ENCODE measurements at regions not wholly inside any gene's neighbourhood (a gene's known extent, or its start where the extent isn't known, plus 50 kb on each side); places are given as distances from the start of the nearest gene placed in this dataset.

DNA sequence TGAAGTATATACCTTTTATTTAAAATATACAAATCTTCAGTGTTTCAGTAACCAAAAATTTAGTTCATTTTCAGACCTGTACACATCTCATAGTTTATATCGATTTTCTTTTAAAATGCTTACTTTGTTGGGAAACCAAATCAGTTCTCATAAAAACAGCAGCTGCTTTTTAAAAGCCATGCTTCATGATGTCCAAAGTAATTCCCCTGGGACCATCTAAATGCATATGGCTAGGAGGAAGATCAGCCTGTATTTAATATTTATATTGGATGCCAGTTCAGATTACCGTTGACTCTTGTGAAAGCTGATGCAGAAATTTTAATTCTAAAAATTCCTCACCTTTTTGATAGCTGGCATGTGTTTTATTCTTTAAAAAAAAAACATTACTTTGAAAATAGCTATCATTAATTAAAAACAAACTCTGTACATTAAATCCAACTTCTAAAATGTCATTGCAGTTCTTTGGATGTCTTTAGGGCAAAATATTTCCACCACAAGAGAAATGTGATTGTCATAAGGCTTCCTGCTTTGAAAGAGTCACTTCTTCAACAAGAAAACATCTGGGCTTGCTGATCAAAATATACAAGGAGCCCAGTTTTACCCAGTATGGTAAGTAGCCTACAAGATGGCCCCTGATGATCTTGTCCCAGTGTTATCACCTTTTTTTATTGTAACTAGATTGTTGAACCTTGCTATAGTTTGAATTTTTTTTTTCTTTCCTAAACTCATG, 1242.9 kb upstream of the CDH6 start:
- Histone ChIP-seq H3K9ac (ENCODE audit: low read length) (no peak overlapping the region), H3K79me2 (ENCODE audit: low read length) (no peaks in the 10 kb centered on the region), H4K20me1 (ENCODE audit: insufficient read depth, low read depth, low read length) (no peaks in the 10 kb centered on the region), H3K4me2 (ENCODE audit: low read depth, low read length, poor library complexity, severe bottlenecking) (no peak overlapping the region), H3K27me3 (ENCODE audit: low read length) (no peaks in the 10 kb centered on the region), H3K4me1 (ENCODE audit: low read length) (no peaks in the 10 kb centered on the region), H3K9me2 (replicated peaks; ENCODE audit: insufficient read depth, low read length) (no peaks in the 10 kb centered on the region), H3K36me3 (ENCODE audit: insufficient read depth, low read length) (no peaks in the 10 kb centered on the region), H3K4me3 (ENCODE audit: low read length) (no peak overlapping the region), H3K9me3 (ENCODE audit: low read length) (peaks cover 15% of the 10 kb centered on the region), H2AFZ (ENCODE audit: low read length) (no peak overlapping the region), H3K27ac (ENCODE audit: low read length) (no peak overlapping the region)
- no peak for DNase-seq

DNA sequence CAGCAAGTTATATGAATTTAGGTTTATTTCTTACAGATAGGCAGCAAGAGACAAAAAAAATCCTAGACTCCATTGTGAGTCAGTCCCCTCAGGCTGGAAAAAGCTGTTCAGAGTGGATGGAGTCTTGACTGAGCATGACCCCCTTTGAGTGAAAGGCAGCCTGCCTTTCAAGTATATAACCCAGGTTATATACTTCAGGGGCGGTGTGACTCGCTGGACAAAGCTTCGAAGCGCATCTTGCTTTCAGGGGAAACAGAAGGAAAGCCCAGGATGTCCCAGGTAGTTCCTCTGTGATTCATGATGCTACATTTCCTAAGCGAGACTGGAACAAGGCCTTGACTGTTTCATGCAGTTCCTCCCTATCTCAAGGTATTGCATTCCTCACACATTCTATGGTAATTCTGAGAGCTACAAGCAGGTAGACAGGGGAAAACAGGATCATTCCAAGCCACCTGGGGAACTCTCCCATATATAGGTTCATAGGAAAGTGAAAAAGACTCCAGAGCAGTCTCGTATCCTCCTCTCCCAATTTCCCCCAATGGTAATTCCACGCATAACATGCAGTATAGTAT, 1244.1 kb upstream of the CDH6 start:
- DNase-seq = no peak
- no peaks in the 10 kb centered on the region for H3K79me2 ChIP-seq (ENCODE audit: low read length)

DNA sequence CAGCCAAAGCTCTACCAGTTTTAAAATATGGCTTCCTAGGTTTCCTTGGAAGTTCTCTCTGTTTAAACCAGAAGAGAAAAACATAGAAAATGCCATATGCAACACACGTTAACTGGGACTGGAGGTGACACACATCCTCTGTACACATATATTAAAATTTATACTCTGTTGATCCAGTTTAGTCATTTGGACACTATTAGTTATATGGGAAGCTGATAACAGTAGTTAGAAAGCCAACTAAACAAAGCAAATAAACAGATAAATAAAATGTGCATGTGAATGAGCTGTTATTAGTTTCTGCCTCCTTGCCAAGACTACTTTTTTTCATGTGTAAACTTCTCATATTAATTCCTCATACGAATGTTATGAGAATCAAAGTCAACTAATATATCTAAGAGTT, 1249.2 kb upstream of the CDH6 start:
- Histone ChIP-seq H3K9me2 (replicated peaks; ENCODE audit: insufficient read depth, low read length) (no peaks in the 10 kb centered on the region), H2AFZ (ENCODE audit: low read length) (no peak overlapping the region), H3K4me2 (ENCODE audit: low read depth, low read length, poor library complexity, severe bottlenecking) (no peak overlapping the region), H3K9me3 (ENCODE audit: low read length) (peaks cover 12% of the 10 kb centered on the region), H3K9ac (ENCODE audit: low read length) (no peak overlapping the region), H4K20me1 (ENCODE audit: insufficient read depth, low read depth, low read length) (no peaks in the 10 kb centered on the region), H3K4me3 (ENCODE audit: low read length) (no peak overlapping the region), H3K36me3 (ENCODE audit: insufficient read depth, low read length) (no peaks in the 10 kb centered on the region), H3K79me2 (ENCODE audit: low read length) (no peaks in the 10 kb centered on the region), H3K27ac (ENCODE audit: low read length) (no peak overlapping the region), H3K27me3 (ENCODE audit: low read length) (no peaks in the 10 kb centered on the region), H3K4me1 (ENCODE audit: low read length) (no peaks in the 10 kb centered on the region)
- no peak for DNase-seq

More for the DNA sequence above, 1244.1 kb upstream of the CDH6 start:
- H3K36me3 ChIP-seq (ENCODE audit: insufficient read depth, low read length) = no peaks in the 10 kb centered on the region
- no peak overlapping the region for H3K9ac ChIP-seq (ENCODE audit: low read length)
- H3K27ac ChIP-seq (ENCODE audit: low read length) = no peak overlapping the region
- H4K20me1 ChIP-seq (ENCODE audit: insufficient read depth, low read depth, low read length) = no peaks in the 10 kb centered on the region
- no peak overlapping the region for H3K4me2 ChIP-seq (ENCODE audit: low read depth, low read length, poor library complexity, severe bottlenecking)
- no peak overlapping the region for H2AFZ ChIP-seq (ENCODE audit: low read length)
- no peaks in the 10 kb centered on the region for H3K27me3 ChIP-seq (ENCODE audit: low read length)
- H3K4me3 ChIP-seq (ENCODE audit: low read length) = no peak overlapping the region
- H3K4me1 ChIP-seq (ENCODE audit: low read length) = no peaks in the 10 kb centered on the region
- peaks cover 13% of the 10 kb centered on the region for H3K9me3 ChIP-seq (ENCODE audit: low read length)
- H3K9me2 ChIP-seq (replicated peaks; ENCODE audit: insufficient read depth, low read length) = no peaks in the 10 kb centered on the region

DNA sequence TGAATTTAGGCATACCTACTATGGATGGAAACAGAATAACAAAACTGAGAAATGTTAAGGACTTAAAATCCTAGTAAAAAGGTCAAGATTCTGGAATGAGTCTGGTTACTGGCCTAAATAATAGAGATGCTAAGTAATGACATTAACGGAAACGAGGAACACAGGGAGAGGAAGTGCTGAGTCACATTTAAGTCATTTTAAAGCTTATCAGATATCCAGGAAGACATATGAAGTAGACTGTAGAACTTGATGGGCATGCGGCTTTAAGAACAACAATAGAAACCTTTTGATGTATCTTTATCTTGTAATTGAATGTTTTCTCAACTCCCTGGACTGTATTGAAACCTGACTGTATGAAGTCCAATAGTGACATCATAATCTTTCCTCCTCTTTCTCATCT, 1251.4 kb upstream of the CDH6 start:
- Histone ChIP-seq H3K9me3 (ENCODE audit: low read length) (peaks cover 12% of the 10 kb centered on the region), H3K9me2 (replicated peaks; ENCODE audit: insufficient read depth, low read length) (no peaks in the 10 kb centered on the region), H2AFZ (ENCODE audit: low read length) (no peak overlapping the region), H3K27me3 (ENCODE audit: low read length) (no peaks in the 10 kb centered on the region), H3K36me3 (ENCODE audit: insufficient read depth, low read length) (no peaks in the 10 kb centered on the region), H3K27ac (ENCODE audit: low read length) (no peak overlapping the region), H3K4me2 (ENCODE audit: low read depth, low read length, poor library complexity, severe bottlenecking) (no peak overlapping the region), H3K4me3 (ENCODE audit: low read length) (no peak overlapping the region), H3K9ac (ENCODE audit: low read length) (no peak overlapping the region), H3K79me2 (ENCODE audit: low read length) (no peaks in the 10 kb centered on the region), H4K20me1 (ENCODE audit: insufficient read depth, low read depth, low read length) (no peaks in the 10 kb centered on the region), H3K4me1 (ENCODE audit: low read length) (no peaks in the 10 kb centered on the region)
- no peak for DNase-seq

DNA sequence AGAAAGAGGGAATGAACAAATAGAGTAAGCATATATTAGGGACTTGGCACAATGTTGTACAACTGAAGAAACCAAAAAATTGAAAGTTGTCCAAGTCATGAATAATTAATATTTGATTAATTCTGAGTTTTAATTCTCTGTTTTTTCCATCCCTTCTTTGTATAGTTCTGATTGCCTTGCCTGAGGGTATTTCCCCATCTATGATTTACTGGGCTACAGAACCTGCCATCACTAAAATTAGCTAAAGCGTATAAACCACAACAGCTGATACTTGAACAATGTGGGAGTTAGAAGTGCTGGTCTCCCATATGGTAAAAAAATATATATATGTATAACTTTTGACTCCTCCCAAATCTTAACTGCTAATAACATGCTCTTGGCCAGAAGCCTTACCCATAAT, 1253.5 kb upstream of the CDH6 start:
- Histone ChIP-seq H3K27ac (ENCODE audit: low read length) (no peak overlapping the region), H3K4me3 (ENCODE audit: low read length) (no peak overlapping the region), H3K9me3 (ENCODE audit: low read length) (peaks cover 13% of the 10 kb centered on the region), H3K9ac (ENCODE audit: low read length) (no peak overlapping the region), H3K4me1 (ENCODE audit: low read length) (no peaks in the 10 kb centered on the region), H3K27me3 (ENCODE audit: low read length) (no peaks in the 10 kb centered on the region), H4K20me1 (ENCODE audit: insufficient read depth, low read depth, low read length) (no peaks in the 10 kb centered on the region), H2AFZ (ENCODE audit: low read length) (no peak overlapping the region), H3K79me2 (ENCODE audit: low read length) (no peaks in the 10 kb centered on the region), H3K9me2 (replicated peaks; ENCODE audit: insufficient read depth, low read length) (no peaks in the 10 kb centered on the region), H3K4me2 (ENCODE audit: low read depth, low read length, poor library complexity, severe bottlenecking) (no peak overlapping the region), H3K36me3 (ENCODE audit: insufficient read depth, low read length) (no peaks in the 10 kb centered on the region)
- DNase-seq = no peak

DNA sequence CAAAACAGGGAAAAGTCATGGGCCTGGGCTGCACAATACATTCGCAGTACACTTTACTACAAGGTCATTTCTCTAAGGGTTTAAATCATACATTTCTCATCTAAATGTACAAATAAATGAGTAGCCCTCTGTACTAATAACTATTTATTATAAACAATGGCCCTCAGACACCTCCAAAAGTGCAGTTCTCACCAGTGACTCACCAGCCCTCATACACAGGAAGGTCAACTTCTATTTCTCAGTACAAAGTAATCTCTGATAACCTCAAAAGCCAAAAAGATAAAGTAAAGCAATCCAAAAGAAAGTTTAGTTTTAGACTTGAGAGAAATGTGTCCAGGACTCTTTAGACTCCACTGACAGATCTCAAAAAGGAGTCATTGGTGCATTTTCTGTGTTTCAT, 1258.1 kb upstream of the CDH6 start:
- Histone ChIP-seq H3K9me3 (ENCODE audit: low read length) (0 out of 2 replicates have a peak, but pooled peaks cover 8% of the 10 kb centered on the region), H3K4me2 (ENCODE audit: low read depth, low read length, poor library complexity, severe bottlenecking) (no peak overlapping the region), H3K9me2 (replicated peaks; ENCODE audit: insufficient read depth, low read length) (no peaks in the 10 kb centered on the region), H2AFZ (ENCODE audit: low read length) (no peak overlapping the region), H3K9ac (ENCODE audit: low read length) (no peak overlapping the region), H3K27ac (ENCODE audit: low read length) (no peak overlapping the region), H4K20me1 (ENCODE audit: insufficient read depth, low read depth, low read length) (no peaks in the 10 kb centered on the region), H3K4me1 (ENCODE audit: low read length) (no peaks in the 10 kb centered on the region), H3K79me2 (ENCODE audit: low read length) (no peaks in the 10 kb centered on the region), H3K27me3 (ENCODE audit: low read length) (no peaks in the 10 kb centered on the region), H3K4me3 (ENCODE audit: low read length) (no peak overlapping the region), H3K36me3 (ENCODE audit: insufficient read depth, low read length) (no peaks in the 10 kb centered on the region)
- no peak for DNase-seq

DNA sequence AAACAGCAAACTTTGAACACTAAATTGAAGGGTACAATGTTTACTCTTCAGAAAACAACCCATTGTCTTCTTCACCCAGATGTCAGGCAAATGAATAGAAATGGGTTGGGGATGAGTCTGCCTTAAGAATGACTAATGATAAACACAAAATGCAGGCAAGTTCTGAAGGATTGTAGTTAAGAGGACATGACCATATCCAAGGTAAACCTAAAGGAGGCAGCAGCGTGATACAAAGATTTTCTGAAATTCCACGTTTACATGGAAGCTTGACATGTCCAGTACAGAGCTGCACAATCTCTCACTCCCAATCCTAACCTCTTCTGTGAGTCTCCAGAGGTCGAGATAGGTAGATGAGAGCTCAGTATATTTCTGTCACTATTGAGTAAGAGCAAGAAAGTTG, 1263.2 kb upstream of the CDH6 start:
- no peaks in the 10 kb centered on the region for H3K4me1 ChIP-seq (ENCODE audit: low read length)
- H3K27ac ChIP-seq (ENCODE audit: low read length) = no peak overlapping the region
- H3K36me3 ChIP-seq (ENCODE audit: insufficient read depth, low read length) = no peaks in the 10 kb centered on the region
- H3K79me2 ChIP-seq (ENCODE audit: low read length) = no peaks in the 10 kb centered on the region
- no peaks in the 10 kb centered on the region for H4K20me1 ChIP-seq (ENCODE audit: insufficient read depth, low read depth, low read length)
- H2AFZ ChIP-seq (ENCODE audit: low read length) = no peak overlapping the region
- H3K9ac ChIP-seq (ENCODE audit: low read length) = no peak overlapping the region
- H3K4me2 ChIP-seq (ENCODE audit: low read depth, low read length, poor library complexity, severe bottlenecking) = no peak overlapping the region
- no peak for DNase-seq
- H3K27me3 ChIP-seq (ENCODE audit: low read length) = no peaks in the 10 kb centered on the region
- H3K9me3 ChIP-seq (ENCODE audit: low read length) = peaks cover 16% of the 10 kb centered on the region; the same call in 1 of the 2 replicates
- H3K4me3 ChIP-seq (ENCODE audit: low read length) = no peak overlapping the region
- H3K9me2 ChIP-seq (replicated peaks; ENCODE audit: insufficient read depth, low read length) = no peaks in the 10 kb centered on the region

DNA sequence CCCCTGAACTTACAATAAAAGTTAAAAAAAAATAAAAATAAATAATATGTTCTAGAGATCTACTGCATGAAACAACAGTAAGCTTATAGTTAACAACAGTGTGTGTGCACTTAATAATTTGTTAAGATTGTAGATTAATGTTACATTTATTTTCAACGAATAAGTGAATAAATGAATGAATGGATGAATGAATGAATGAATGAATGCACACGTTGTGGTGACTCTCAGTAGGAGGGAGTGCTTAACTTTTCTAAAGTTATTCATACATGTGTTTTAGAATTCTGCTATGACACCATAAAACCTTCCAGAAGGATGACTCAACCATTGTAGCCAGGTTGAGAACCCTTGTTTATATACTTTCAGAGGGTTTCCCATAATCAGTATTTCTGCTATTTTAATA, 1269.4 kb upstream of the CDH6 start:
- no peak overlapping the region for H2AFZ ChIP-seq (ENCODE audit: low read length)
- H3K79me2 ChIP-seq (ENCODE audit: low read length) = no peaks in the 10 kb centered on the region
- no peaks in the 10 kb centered on the region for H3K27me3 ChIP-seq (ENCODE audit: low read length)
- peaks cover 44% of the 10 kb centered on the region for H3K9me3 ChIP-seq (ENCODE audit: low read length)
- no peak overlapping the region for H3K27ac ChIP-seq (ENCODE audit: low read length)
- H3K36me3 ChIP-seq (ENCODE audit: insufficient read depth, low read length) = no peaks in the 10 kb centered on the region
- H3K4me3 ChIP-seq (ENCODE audit: low read length) = no peak overlapping the region
- no peak for DNase-seq
- H3K9ac ChIP-seq (ENCODE audit: low read length) = no peak overlapping the region
- H4K20me1 ChIP-seq (ENCODE audit: insufficient read depth, low read depth, low read length) = no peaks in the 10 kb centered on the region
- H3K9me2 ChIP-seq (replicated peaks; ENCODE audit: insufficient read depth, low read length) = no peaks in the 10 kb centered on the region
- no peaks in the 10 kb centered on the region for H3K4me1 ChIP-seq (ENCODE audit: low read length)
- H3K4me2 ChIP-seq (ENCODE audit: low read depth, low read length, poor library complexity, severe bottlenecking) = no peak overlapping the region

Data from Karpas-422 (cell line).